ENCODE measurements at regions not wholly inside any gene's neighbourhood (a gene's known extent, or its start where the extent isn't known, plus 50 kb on each side); places are given as distances from the start of the nearest gene placed in this dataset.

DNA sequence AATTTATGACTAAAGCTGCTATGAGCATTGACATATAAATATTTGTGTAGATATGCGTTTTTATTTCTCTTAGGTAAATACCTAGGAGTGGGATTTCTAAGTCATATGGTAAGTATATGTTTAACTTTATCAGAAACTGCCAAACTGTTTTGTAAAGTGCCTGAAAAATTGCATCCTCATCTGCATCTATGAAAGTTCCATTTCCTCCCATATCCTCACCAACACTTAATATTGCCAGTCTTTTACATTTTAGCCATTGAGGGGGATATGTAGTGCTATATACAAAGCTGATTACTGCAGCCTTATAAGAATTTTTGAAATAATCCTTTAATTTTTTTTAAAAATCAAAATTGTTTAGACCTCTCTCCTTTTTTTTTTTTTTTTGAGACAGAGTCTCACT lies 123.1 kb upstream of the SPRY4 start:
- TF ChIP-seq, protein P1, sequence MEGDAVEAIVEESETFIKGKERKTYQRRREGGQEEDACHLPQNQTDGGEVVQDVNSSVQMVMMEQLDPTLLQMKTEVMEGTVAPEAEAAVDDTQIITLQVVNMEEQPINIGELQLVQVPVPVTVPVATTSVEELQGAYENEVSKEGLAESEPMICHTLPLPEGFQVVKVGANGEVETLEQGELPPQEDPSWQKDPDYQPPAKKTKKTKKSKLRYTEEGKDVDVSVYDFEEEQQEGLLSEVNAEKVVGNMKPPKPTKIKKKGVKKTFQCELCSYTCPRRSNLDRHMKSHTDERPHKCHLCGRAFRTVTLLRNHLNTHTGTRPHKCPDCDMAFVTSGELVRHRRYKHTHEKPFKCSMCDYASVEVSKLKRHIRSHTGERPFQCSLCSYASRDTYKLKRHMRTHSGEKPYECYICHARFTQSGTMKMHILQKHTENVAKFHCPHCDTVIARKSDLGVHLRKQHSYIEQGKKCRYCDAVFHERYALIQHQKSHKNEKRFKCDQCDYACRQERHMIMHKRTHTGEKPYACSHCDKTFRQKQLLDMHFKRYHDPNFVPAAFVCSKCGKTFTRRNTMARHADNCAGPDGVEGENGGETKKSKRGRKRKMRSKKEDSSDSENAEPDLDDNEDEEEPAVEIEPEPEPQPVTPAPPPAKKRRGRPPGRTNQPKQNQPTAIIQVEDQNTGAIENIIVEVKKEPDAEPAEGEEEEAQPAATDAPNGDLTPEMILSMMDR (IDR thresholded peaks at IDR 0.05), result no peak
- TF ChIP-seq POLR2A (IDR thresholded peaks at IDR 0.05), result no peak
